ENCODE measurements at regions not wholly inside any gene's neighbourhood (a gene's known extent, or its start where the extent isn't known, plus 50 kb on each side); places are given as distances from the start of the nearest gene placed in this dataset.
A peak's percentile ranks its signal among the peaks of the same experiment; 100 is the strongest.

- DNase-seq (ENCODE audit: extremely low read depth in 1 of 2, low read depth in 1 of 2): no peak
Measured at GRCh38 chr6:105800871-105801270, 285.3 kb upstream of the PRDM1 start.

GRCh38 chr6:105800398-105800797, 285.7 kb upstream of the PRDM1 start:
- no peak for DNase-seq (ENCODE audit: extremely low read depth in 1 of 2, low read depth in 1 of 2)

GRCh38 chr6:105799056-105799455, 287.1 kb upstream of the PRDM1 start:
- DNase-seq (ENCODE audit: extremely low read depth in 1 of 2, low read depth in 1 of 2): no peak

GRCh38 chr6:105797983-105798453, 288.1 kb upstream of the PRDM1 start:
- no peak for DNase-seq (ENCODE audit: extremely low read depth in 1 of 2, low read depth in 1 of 2)

GRCh38 chr6:105797286-105797979, 288.7 kb upstream of the PRDM1 start:
- no peak for DNase-seq (ENCODE audit: extremely low read depth in 1 of 2, low read depth in 1 of 2)

- DNase-seq (ENCODE audit: extremely low read depth in 1 of 2, low read depth in 1 of 2): no peak
Measured at GRCh38 chr6:105795913-105796517, 290.1 kb upstream of the PRDM1 start.

GRCh38 chr6:105795366-105795765, 290.8 kb upstream of the PRDM1 start:
- no peak for DNase-seq (ENCODE audit: extremely low read depth in 1 of 2, low read depth in 1 of 2)

GRCh38 chr6:105794870-105795269, 291.3 kb upstream of the PRDM1 start:
- no peak for DNase-seq (ENCODE audit: extremely low read depth in 1 of 2, low read depth in 1 of 2)

- no peak for DNase-seq (ENCODE audit: extremely low read depth in 1 of 2, low read depth in 1 of 2)
Measured at GRCh38 chr6:105794239-105794638, 291.9 kb upstream of the PRDM1 start.

GRCh38 chr6:105793130-105793529, 293.0 kb upstream of the PRDM1 start:
- no peak for DNase-seq (ENCODE audit: extremely low read depth in 1 of 2, low read depth in 1 of 2)

- no peak for DNase-seq (ENCODE audit: extremely low read depth in 1 of 2, low read depth in 1 of 2)
Measured at GRCh38 chr6:105791583-105792318, 294.4 kb upstream of the PRDM1 start.

- DNase-seq (ENCODE audit: extremely low read depth in 1 of 2, low read depth in 1 of 2): no peak
Measured at GRCh38 chr6:105791179-105791578, 295.0 kb upstream of the PRDM1 start.

- no peak for DNase-seq (ENCODE audit: extremely low read depth in 1 of 2, low read depth in 1 of 2)
Measured at GRCh38 chr6:105790635-105791034, 295.5 kb upstream of the PRDM1 start.

- no peak for DNase-seq (ENCODE audit: extremely low read depth in 1 of 2, low read depth in 1 of 2)
Measured at GRCh38 chr6:105789935-105790334, 296.2 kb upstream of the PRDM1 start.

- no peak for DNase-seq (ENCODE audit: extremely low read depth in 1 of 2, low read depth in 1 of 2)
Measured at GRCh38 chr6:105787747-105788146, 298.4 kb upstream of the PRDM1 start.

GRCh38 chr6:105786890-105787655, 299.1 kb upstream of the PRDM1 start:
- peak in 1 of 2 donors; percentile 34 for DNase-seq (ENCODE audit: extremely low read depth in 1 of 2, low read depth in 1 of 2)

GRCh38 chr6:105786449-105786848, 299.7 kb upstream of the PRDM1 start:
- no peak for DNase-seq (ENCODE audit: extremely low read depth in 1 of 2, low read depth in 1 of 2)

- no peak for DNase-seq (ENCODE audit: extremely low read depth in 1 of 2, low read depth in 1 of 2)
Measured at GRCh38 chr6:105785066-105785811, 300.9 kb upstream of the PRDM1 start.

- no peak for DNase-seq (ENCODE audit: extremely low read depth in 1 of 2, low read depth in 1 of 2)
Measured at GRCh38 chr6:105784179-105784578, 302.0 kb upstream of the PRDM1 start.

- no peak for DNase-seq (ENCODE audit: extremely low read depth in 1 of 2, low read depth in 1 of 2)
Measured at GRCh38 chr6:105783333-105783935, 302.7 kb upstream of the PRDM1 start.
